NCI-H460 (cell line): ENCODE measurements at regions not wholly inside any gene's neighbourhood (a gene's known extent, or its start where the extent isn't known, plus 50 kb on each side); places are given as distances from the start of the nearest gene placed in this dataset.

Experiments used
- DNase-seq: peaks from one replicate; pipeline ENCODE4 v3.0.0-alpha.2; 2016; ENCODE audit warnings: low read depth; ENCODE audit errors: extremely low read depth

DNA sequence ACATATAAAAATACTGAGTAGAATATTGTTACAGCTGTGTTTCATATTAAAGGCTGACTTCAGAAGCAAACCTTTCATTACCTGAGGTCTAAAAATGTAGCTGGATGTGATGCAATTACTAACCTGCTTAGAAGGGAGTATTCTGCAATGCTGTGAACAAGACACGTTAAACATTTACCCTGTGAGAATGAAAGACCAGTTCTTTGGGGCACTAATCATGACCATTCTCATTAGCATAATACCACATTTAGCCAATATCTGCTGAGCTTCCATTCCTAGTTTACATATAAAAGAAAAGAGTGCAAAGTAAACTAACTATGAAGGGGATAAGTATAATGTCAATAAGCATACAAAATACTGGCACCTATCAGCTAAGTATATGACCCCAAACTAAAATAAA is 784.0 kb upstream of the KLHL29 start:
- DNase-seq = no peak

DNA sequence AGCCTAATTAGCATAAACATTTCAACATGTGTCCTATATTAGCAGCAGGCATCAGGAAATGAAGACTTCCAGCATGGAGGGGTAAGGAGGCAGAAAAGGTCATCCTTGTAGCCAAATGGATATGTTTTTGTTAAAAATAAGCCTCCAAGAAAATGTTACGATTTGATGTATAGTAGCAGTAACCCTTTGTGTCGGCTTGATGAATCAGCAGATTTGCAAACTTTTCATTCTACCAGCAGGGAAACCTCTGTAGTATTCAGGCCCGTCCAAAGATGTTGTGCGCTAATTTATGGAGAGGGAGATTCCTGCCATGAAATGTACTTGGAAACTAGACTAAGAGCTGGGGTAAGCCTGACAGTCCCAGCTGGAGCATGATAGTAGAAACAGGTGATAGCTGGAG is 780.8 kb upstream of the KLHL29 start:
- DNase-seq = no peak

GRCh38 chr2:22616031-22616430 is 768.9 kb upstream of the KLHL29 start:
- no peak for DNase-seq

GRCh38 chr2:22623620-22624019 is 761.4 kb upstream of the KLHL29 start:
- DNase-seq = no peak

- no peak for DNase-seq
Observed at GRCh38 chr2:22626621-22627020, 758.4 kb upstream of the KLHL29 start.

DNA sequence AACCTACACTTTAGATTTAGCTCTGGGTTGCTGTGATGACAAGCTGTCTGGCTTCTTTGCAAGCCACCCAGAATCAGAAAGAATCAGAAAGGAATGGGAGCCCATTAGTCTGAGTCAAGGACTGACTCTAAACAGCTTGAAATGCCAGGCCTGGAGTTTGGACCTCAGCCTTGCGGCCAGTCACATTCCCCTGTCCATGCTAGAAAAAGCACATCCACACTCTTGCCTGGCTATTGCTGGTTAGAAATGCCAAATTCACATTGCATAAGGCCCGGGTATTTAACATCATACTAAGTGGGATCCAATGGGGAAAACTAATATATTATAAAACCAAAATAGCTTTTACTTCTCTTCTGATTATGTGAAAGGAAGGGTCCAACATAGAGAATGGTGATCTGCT is 756.8 kb upstream of the KLHL29 start:
- no peak for DNase-seq

DNA sequence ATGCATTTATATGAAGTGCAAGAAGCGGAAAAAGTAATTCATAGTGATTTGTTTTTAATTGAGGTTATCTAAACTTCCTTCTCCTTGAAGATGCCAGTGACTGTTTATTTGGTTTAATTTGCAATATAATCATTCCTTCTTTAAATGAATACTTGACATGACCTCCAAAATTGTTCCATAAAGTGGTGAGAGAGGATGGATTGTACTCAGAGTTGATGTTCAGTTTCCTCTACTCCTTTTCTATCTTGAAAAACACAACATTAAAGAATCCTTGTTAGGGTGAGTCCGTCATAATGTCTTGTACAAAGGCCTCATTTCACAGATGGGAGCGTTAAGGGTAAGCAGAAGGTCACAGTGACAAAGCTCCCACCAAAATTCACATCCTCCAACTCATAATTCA is 756.1 kb upstream of the KLHL29 start:
- no peak for DNase-seq

GRCh38 chr2:22634167-22634566 is 750.8 kb upstream of the KLHL29 start:
- no peak for DNase-seq

- no peak for DNase-seq
Observed at GRCh38 chr2:22656426-22656825, 728.6 kb upstream of the KLHL29 start.

DNA sequence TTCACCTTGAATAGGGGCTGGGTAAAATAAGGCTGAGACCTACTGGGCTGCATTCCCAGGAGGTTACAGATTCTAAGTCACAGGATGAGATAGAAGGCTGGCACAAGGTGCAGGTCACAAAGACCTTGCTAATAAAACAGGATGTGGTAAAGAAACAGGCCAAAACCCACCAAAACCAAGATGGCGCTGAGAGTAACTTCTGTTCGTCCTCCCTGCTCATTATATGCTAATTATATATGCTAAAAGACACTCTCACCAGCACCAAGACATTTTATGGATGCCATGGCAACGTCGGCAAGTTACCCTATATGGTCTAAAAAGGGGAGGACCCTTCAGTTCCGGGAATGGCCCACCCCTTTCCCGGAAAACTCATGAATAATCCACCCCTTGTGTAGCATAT is 711.5 kb upstream of the KLHL29 start:
- DNase-seq = no peak

GRCh38 chr2:22683914-22684313 is 701.1 kb upstream of the KLHL29 start:
- DNase-seq = no peak

DNA sequence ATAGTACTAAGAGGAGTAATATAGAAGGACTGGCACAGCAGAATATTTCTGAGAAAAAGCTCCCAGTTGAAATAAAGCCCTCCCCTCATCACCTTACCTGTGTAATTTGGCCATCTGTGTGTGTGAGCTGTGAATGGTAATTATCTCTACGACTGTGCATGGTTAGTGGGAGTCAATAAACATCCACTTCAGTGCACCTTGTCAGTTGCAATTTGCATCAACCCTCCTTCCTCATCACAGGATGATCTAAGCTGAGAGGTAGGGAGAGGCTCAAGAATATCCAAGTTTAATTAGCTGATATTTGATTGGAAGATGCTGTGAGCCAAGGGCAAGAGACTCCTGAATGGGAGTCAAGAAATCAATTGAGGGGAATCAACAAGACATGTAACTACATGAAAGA is 694.9 kb upstream of the KLHL29 start:
- no peak for DNase-seq

GRCh38 chr2:22691666-22692065 is 693.3 kb upstream of the KLHL29 start:
- DNase-seq = no peak

DNA sequence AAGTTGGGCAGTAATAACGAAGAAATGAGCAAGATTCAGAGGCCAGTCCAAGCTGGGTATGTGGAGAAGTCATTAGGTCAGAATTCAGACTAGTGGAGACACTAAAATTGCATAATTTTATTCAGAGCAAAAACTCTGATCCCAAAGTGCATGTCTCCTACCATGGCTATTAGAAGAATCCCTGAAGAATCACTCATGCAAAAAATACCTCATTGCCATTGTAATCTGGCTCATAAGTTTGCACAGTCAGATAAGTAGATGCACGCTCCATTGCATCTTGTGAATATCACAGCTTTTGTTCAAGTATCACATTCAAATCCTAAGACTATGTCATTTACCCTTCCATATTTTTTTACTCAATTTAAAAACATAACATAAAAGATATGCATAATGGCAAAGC is 692.2 kb upstream of the KLHL29 start:
- no peak for DNase-seq

- no peak for DNase-seq
Observed at GRCh38 chr2:22694300-22694699, 690.7 kb upstream of the KLHL29 start.

- DNase-seq = no peak
Observed at GRCh38 chr2:22694856-22695255, 690.1 kb upstream of the KLHL29 start.

- no peak for DNase-seq
Observed at GRCh38 chr2:22697054-22697788, 687.8 kb upstream of the KLHL29 start.

DNA sequence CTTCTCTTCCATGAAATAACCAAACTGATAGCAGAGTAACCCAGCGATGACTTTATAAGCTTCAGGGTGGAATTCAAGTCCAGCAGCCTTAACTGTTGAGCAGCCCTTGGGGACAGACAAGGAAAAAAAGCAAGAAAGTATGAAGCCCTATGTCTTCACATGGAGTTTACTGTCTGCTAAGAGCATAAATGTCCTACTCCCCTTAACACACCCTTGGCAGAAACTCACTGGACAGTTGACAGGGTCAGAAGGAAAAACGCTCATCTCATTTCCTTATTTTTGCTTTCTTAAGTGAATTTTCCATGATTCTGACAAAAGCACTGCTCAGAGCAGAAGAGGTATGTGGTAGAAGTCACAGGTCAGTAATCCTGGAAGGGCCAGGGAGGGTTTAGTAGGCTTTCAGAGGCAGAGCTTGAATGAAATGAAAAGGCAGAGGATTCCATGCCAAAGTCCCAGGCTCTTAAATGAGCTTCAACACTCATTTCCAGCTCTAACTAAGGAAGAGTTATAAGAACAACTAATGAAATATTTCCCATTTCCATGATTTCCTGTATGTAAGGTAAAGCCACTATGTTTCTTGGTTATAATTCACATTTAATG is 683.3 kb upstream of the KLHL29 start:
- DNase-seq = no peak

GRCh38 chr2:22703286-22703920 is 681.6 kb upstream of the KLHL29 start:
- DNase-seq = no peak

DNA sequence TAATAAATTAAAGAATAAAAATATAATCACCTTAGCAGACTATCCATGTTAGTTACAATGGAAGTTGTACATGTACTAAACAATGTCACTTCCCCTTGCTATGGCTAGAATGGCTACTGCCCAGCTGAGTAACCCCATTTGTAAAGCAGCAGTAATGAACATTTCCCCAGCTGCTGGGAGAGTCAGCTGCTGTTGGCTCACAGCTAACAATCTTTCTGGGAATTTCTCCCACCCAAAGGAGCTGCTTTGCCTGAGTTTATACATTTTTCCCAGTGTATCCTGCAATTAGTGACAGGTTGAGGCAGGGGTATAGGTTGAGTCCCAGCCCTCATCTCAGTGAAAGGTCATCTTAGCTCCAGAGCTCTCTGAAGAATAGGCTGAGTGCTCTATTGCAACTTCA is 665.6 kb upstream of the KLHL29 start:
- no peak for DNase-seq

- no peak for DNase-seq
Observed at GRCh38 chr2:22729466-22729865, 655.5 kb upstream of the KLHL29 start.

DNA sequence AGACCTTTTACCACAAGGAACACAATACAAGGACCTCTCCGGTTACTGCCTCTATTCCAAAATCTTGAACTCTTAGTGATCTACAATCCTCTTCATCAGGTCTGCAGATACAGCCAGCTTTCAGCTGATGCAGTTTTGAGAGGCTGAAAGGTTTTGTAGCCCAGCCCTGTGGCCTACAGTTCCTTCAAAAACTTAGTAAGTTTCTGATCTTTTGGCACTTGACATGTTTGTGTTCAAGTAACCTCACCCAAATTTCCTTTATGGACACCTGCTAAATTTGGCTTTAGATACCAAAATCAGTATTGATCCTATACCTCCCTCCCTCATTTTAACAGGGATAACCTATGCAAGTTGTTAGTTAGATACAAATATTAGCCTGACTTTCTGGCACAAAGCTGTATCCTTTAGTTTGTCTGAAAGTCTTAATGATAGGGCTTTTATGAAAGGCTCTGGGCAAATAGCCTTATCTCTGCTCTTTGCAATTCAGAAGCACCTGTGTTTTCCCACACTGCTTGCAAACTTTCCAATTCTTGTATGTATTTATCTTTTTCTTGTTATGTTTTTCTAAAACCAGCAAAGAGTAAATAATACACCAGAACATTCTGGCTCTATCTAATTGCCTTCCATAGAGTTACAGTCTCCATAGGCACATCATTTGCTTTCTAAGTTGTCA is 650.5 kb upstream of the KLHL29 start:
- DNase-seq = no peak
